Breast epithelium (tissue), 3 donors: ENCODE measurements at regions not wholly inside any gene's neighbourhood (a gene's known extent, or its start where the extent isn't known, plus 50 kb on each side); places are given as distances from the start of the nearest gene placed in this dataset.

ENCODE experiments used
- POLR2A ChIP-seq: fragments of 450-650 bp; IDR thresholded peaks from one replicate; pipeline ENCODE4 v1.6.1; 2016; ENCODE audit warnings: antibody characterized with exemption, mild to moderate bottlenecking, moderate library complexity
- POLR2AphosphoS5 ChIP-seq, 3 donors: sonication (generic); formaldehyde crosslinking; IDR thresholded peaks; one replicate each; pipeline ENCODE4 v1.6.1; 2017; ENCODE audit warnings: antibody characterized with exemption in 3 of 3
- TF ChIP-seq, protein P1 (sequence below), 3 donors: fragments of 450-650 bp; IDR thresholded peaks; one replicate each; pipeline ENCODE4 v1.5.1; 2016 to 2017; ENCODE audit warnings: antibody characterized with exemption in 3 of 3, mild to moderate bottlenecking in 3 of 3, moderate library complexity in 3 of 3

DNA sequence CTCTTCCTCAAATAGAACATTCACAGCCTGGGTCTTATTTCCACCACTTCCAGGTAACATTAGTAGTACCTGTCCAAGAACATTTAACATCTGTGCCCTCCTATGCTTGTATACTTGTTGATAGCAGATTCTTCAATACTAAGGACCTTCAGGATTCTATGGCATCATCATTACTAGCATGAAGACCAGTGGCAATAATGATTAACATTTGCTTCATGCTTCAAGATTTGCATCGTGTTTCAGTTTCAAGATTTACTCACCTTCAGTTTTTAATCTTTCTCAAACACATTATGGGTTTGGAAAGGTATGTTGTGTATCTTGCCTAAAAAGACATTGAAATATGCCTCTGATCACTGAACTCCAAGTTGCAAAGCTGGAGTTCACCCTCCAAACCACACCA lies 412.8 kb upstream of the NRSN1 start:
- TF ChIP-seq, protein P1, sequence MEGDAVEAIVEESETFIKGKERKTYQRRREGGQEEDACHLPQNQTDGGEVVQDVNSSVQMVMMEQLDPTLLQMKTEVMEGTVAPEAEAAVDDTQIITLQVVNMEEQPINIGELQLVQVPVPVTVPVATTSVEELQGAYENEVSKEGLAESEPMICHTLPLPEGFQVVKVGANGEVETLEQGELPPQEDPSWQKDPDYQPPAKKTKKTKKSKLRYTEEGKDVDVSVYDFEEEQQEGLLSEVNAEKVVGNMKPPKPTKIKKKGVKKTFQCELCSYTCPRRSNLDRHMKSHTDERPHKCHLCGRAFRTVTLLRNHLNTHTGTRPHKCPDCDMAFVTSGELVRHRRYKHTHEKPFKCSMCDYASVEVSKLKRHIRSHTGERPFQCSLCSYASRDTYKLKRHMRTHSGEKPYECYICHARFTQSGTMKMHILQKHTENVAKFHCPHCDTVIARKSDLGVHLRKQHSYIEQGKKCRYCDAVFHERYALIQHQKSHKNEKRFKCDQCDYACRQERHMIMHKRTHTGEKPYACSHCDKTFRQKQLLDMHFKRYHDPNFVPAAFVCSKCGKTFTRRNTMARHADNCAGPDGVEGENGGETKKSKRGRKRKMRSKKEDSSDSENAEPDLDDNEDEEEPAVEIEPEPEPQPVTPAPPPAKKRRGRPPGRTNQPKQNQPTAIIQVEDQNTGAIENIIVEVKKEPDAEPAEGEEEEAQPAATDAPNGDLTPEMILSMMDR (IDR thresholded peaks at IDR 0.05): no peak
- TF ChIP-seq POLR2A (no peak), POLR2AphosphoS5 (IDR thresholded peaks at IDR 0.05) (no peak)
